Loucy (cell line): ENCODE measurements at regions not wholly inside any gene's neighbourhood (a gene's known extent, or its start where the extent isn't known, plus 50 kb on each side); places are given as distances from the start of the nearest gene placed in this dataset.

Experiments used
- H2AFZ ChIP-seq: fragments of 200-600 bp; sonication (generic); 2 replicates; pipeline ENCODE4 v1.6.0; 2016; ENCODE audit warnings: antibody characterized with exemption, mild to moderate bottlenecking, low read length, moderate library complexity
- H3F3A ChIP-seq: fragments of 200-600 bp; 2 replicates; pipeline ENCODE4 v1.6.0; 2016; ENCODE audit warnings: antibody characterized with exemption, low read depth, mild to moderate bottlenecking
- H3K27me3 ChIP-seq: fragments of 200-600 bp; sonication (generic); 2 replicates; pipeline ENCODE4 v1.6.1; 2014; ENCODE audit warnings: low read length, mild to moderate bottlenecking; ENCODE audit not compliant: insufficient read depth, poor library complexity, severe bottlenecking
- H3K36me3 ChIP-seq: fragments of 200-600 bp; sonication (generic); 2 replicates; pipeline ENCODE4 v1.6.1; 2016; ENCODE audit warnings: low read length; ENCODE audit not compliant: insufficient read depth
- H3K4me1 ChIP-seq: fragments of 200-600 bp; sonication (generic); 2 replicates; pipeline ENCODE4 v1.5.1; 2014; ENCODE audit warnings: low read length, mild to moderate bottlenecking; ENCODE audit not compliant: insufficient read depth, poor library complexity, severe bottlenecking
- H3K4me2 ChIP-seq: fragments of 200-600 bp; sonication (generic); 2 replicates; pipeline ENCODE4 v1.6.0; 2014; ENCODE audit warnings: antibody characterized with exemption, low read length, low read depth, mild to moderate bottlenecking; ENCODE audit not compliant: poor library complexity, severe bottlenecking
- H3K4me3 ChIP-seq: fragments of 200-600 bp; sonication (generic); 2 replicates; pipeline ENCODE4 v1.5.1; 2014; ENCODE audit warnings: low read length, mild to moderate bottlenecking, mixed read lengths; ENCODE audit not compliant: poor library complexity, severe bottlenecking
- H3K79me2 ChIP-seq: fragments of 200-600 bp; sonication (generic); 2 replicates; pipeline ENCODE4 v1.6.1; 2014; ENCODE audit warnings: low read length; ENCODE audit not compliant: insufficient read depth
- H3K9ac ChIP-seq: fragments of 200-600 bp; sonication (generic); 2 replicates; pipeline ENCODE4 v1.6.0; 2014; ENCODE audit warnings: mild to moderate bottlenecking, low read depth, low read length, moderate library complexity; ENCODE audit not compliant: poor library complexity, severe bottlenecking
- H3K9me2 ChIP-seq: fragments of 200-600 bp; sonication (generic); replicated peaks from 2 replicates; pipeline ENCODE4 v1.6.1; 2016; ENCODE audit warnings: low read depth, low read length, mixed read lengths
- H3K9me3 ChIP-seq: fragments of 200-600 bp; sonication (generic); 2 replicates; pipeline ENCODE4 v1.6.1; 2014; ENCODE audit warnings: mild to moderate bottlenecking, antibody characterized with exemption, low read length, low read depth; ENCODE audit not compliant: insufficient read depth
- H4K20me1 ChIP-seq: fragments of 200-600 bp; sonication (generic); 2 replicates; pipeline ENCODE4 v1.6.0; 2014; ENCODE audit warnings: antibody characterized with exemption, low read length, mild to moderate bottlenecking; ENCODE audit not compliant: insufficient read depth, poor library complexity, severe bottlenecking
- CTCF ChIP-seq: fragments of 200-600 bp; sonication (generic); conservative IDR thresholded peaks from 2 replicates; pipeline ENCODE4 v1.5.1; 2014; ENCODE audit warnings: mild to moderate bottlenecking, antibody characterized with exemption, low read length
- EZH2phosphoT487 ChIP-seq: fragments of 200-600 bp; IDR thresholded peaks from 2 replicates; pipeline ENCODE4 v1.6.1; 2018; ENCODE audit warnings: antibody characterized with exemption, mild to moderate bottlenecking, moderate library complexity, borderline replicate concordance

GRCh38 chr4:30614771-30615170, 105.4 kb upstream of the PCDH7 start:
- no peaks in the 10 kb centered on the region for H3F3A ChIP-seq
- TF ChIP-seq EZH2phosphoT487, result no peak
- no peak for TF ChIP-seq CTCF
- no peak overlapping the region for H3K4me3 ChIP-seq
- no peaks in the 10 kb centered on the region for H3K9me3 ChIP-seq
- H3K36me3 ChIP-seq, result no peaks in the 10 kb centered on the region
- H2AFZ ChIP-seq, result no peak overlapping the region
- no peak overlapping the region for H3K4me2 ChIP-seq
- H4K20me1 ChIP-seq, result no peaks in the 10 kb centered on the region
- no peaks in the 10 kb centered on the region for H3K9me2 ChIP-seq
- H3K9ac ChIP-seq, result no peak overlapping the region
- H3K79me2 ChIP-seq, result no peaks in the 10 kb centered on the region
- no peaks in the 10 kb centered on the region for H3K4me1 ChIP-seq
- no peaks in the 10 kb centered on the region for H3K27me3 ChIP-seq

- no peaks in the 10 kb centered on the region for H4K20me1 ChIP-seq
- no peak overlapping the region for H2AFZ ChIP-seq
- H3K4me2 ChIP-seq, result no peak overlapping the region
- H3K4me1 ChIP-seq, result no peaks in the 10 kb centered on the region
- no peaks in the 10 kb centered on the region for H3K27me3 ChIP-seq
- no peak overlapping the region for H3K9ac ChIP-seq
- H3K9me3 ChIP-seq, result no peaks in the 10 kb centered on the region
- H3F3A ChIP-seq, result no peaks in the 10 kb centered on the region
- no peak for TF ChIP-seq CTCF
- TF ChIP-seq EZH2phosphoT487, result no peak
- H3K79me2 ChIP-seq, result no peaks in the 10 kb centered on the region
- H3K4me3 ChIP-seq, result no peak overlapping the region
- H3K36me3 ChIP-seq, result no peaks in the 10 kb centered on the region
- no peaks in the 10 kb centered on the region for H3K9me2 ChIP-seq
These were observed 103.1 kb upstream of the PCDH7 start for GRCh38 chr4:30616942-30617646.

- H3K4me1 ChIP-seq, result no peaks in the 10 kb centered on the region
- H3K36me3 ChIP-seq, result no peaks in the 10 kb centered on the region
- H2AFZ ChIP-seq, result no peak overlapping the region
- no peaks in the 10 kb centered on the region for H3K9me2 ChIP-seq
- TF ChIP-seq CTCF, result no peak
- no peak for TF ChIP-seq EZH2phosphoT487
- no peaks in the 10 kb centered on the region for H3K27me3 ChIP-seq
- no peak overlapping the region for H3K4me3 ChIP-seq
- no peak overlapping the region for H3K4me2 ChIP-seq
- H3F3A ChIP-seq, result no peaks in the 10 kb centered on the region
- no peak overlapping the region for H3K9ac ChIP-seq
- no peaks in the 10 kb centered on the region for H3K79me2 ChIP-seq
- H4K20me1 ChIP-seq, result no peaks in the 10 kb centered on the region
- no peaks in the 10 kb centered on the region for H3K9me3 ChIP-seq
These were observed 102.3 kb upstream of the PCDH7 start for GRCh38 chr4:30617836-30618235.
